ENCODE measurements at regions not wholly inside any gene's neighbourhood (a gene's known extent, or its start where the extent isn't known, plus 50 kb on each side); places are given as distances from the start of the nearest gene placed in this dataset.

DNA sequence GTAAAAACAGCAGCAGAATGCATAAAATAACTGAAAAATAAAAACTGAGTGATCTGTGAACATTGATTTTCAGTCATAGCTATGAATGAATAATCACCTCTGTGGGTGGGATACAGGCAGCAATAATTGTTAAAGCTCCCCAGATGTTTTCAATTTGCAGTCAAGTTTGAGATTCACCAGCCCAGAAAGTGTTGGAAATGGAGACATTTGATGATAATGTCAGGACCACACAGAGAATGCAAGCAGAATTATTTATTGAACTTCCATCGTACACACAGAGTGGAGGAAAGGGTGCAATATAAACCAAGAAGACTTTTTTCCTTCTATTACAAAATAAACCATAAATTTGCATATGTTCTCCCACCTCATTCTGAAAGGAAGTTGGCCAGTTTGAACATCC is 601.7 kb downstream of the ANKRD7 start:
- ChIA-PET POLR2A (ENCODE audit: unreplicated experiment) (no interaction called here), CTCF (no interaction called here)
- no peak overlapping the region for H2AFZ ChIP-seq (replicated peaks; ENCODE audit: low read length, poor library complexity)
- intact Hi-C loops (cut with micrococcal nuclease), result no loop called here
- H2AK9ac ChIP-seq (replicated peaks; ENCODE audit: low read depth, low read length, poor library complexity), result no peak overlapping the region
- no peak overlapping the region for H2AK5ac ChIP-seq (ENCODE audit: low read depth, low read length)
- H3K4me3 ChIP-seq (ENCODE audit: insufficient read depth, low read depth, low read length), result no peak overlapping the region
- no peak overlapping the region for H3K23ac ChIP-seq (ENCODE audit: low read depth, low read length)
- BruUV-seq (replicated peaks), result no TSS peak
- H3K9me1 ChIP-seq (ENCODE audit: insufficient read depth, low read length), result no peaks in the 10 kb centered on the region
- no peaks in the 10 kb centered on the region for H3K36me3 ChIP-seq (ENCODE audit: control insufficient read depth, insufficient read depth, low read length)
- H3K18ac ChIP-seq (ENCODE audit: low read depth, low read length), result no peak overlapping the region
- no peak overlapping the region for H2BK120ac ChIP-seq (ENCODE audit: low read depth, low read length)
- no peaks in the 10 kb centered on the region for H3K27me3 ChIP-seq (ENCODE audit: control insufficient read depth, insufficient read depth, low read length)
- H4K8ac ChIP-seq (ENCODE audit: low read depth in 2 of 2, low read length in 2 of 2), result no peak overlapping the region
- H3K4ac ChIP-seq (ENCODE audit: low read depth, low read length), result no peak overlapping the region
- TF ChIP-seq, protein P1, sequence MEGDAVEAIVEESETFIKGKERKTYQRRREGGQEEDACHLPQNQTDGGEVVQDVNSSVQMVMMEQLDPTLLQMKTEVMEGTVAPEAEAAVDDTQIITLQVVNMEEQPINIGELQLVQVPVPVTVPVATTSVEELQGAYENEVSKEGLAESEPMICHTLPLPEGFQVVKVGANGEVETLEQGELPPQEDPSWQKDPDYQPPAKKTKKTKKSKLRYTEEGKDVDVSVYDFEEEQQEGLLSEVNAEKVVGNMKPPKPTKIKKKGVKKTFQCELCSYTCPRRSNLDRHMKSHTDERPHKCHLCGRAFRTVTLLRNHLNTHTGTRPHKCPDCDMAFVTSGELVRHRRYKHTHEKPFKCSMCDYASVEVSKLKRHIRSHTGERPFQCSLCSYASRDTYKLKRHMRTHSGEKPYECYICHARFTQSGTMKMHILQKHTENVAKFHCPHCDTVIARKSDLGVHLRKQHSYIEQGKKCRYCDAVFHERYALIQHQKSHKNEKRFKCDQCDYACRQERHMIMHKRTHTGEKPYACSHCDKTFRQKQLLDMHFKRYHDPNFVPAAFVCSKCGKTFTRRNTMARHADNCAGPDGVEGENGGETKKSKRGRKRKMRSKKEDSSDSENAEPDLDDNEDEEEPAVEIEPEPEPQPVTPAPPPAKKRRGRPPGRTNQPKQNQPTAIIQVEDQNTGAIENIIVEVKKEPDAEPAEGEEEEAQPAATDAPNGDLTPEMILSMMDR (conservative IDR thresholded peaks at IDR 0.05; ENCODE audit: low read depth, low read length), result no peak
- TF ChIP-seq RCOR1 (IDR thresholded peaks at IDR 0.05; ENCODE audit: insufficient replicate concordance, low read length) (no peak), RFX5 (IDR thresholded peaks at IDR 0.05; ENCODE audit: low read depth, low read length) (no peak), POLR2A (IDR thresholded peaks at IDR 0.05; ENCODE audit: low read depth, low read length) (no peak), CEBPB (IDR thresholded peaks at IDR 0.05; ENCODE audit: low read depth, low read length) (no peak), MXI1 (IDR thresholded peaks at IDR 0.05; ENCODE audit: borderline replicate concordance, low read depth, low read length) (no peak), NFE2L2 (IDR thresholded peaks at IDR 0.05; ENCODE audit: low read depth, low read length) (no peak), MAZ (IDR thresholded peaks at IDR 0.05; ENCODE audit: borderline replicate concordance, low read depth, low read length) (no peak), BHLHE40 (IDR thresholded peaks at IDR 0.05; ENCODE audit: low read depth, low read length) (no peak), MAFK (IDR thresholded peaks at IDR 0.05; ENCODE audit: low read depth, low read length) (no peak), CHD1 (IDR thresholded peaks at IDR 0.05; ENCODE audit: low read depth, low read length) (no peak), SMC3 (IDR thresholded peaks at IDR 0.05; ENCODE audit: low read depth, low read length) (no peak), RAD21 (IDR thresholded peaks at IDR 0.05; ENCODE audit: low read length) (no peak)
- TF ChIP-seq, protein P2, sequence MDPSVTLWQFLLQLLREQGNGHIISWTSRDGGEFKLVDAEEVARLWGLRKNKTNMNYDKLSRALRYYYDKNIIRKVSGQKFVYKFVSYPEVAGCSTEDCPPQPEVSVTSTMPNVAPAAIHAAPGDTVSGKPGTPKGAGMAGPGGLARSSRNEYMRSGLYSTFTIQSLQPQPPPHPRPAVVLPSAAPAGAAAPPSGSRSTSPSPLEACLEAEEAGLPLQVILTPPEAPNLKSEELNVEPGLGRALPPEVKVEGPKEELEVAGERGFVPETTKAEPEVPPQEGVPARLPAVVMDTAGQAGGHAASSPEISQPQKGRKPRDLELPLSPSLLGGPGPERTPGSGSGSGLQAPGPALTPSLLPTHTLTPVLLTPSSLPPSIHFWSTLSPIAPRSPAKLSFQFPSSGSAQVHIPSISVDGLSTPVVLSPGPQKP (IDR thresholded peaks at IDR 0.05; ENCODE audit: borderline replicate concordance, low read depth, low read length), result no peak
- H4K20me1 ChIP-seq (ENCODE audit: insufficient read depth, low read length), result no peaks in the 10 kb centered on the region
- H4K5ac ChIP-seq (ENCODE audit: low read depth, low read length), result no peak overlapping the region
- no peaks in the 10 kb centered on the region for H3K4me1 ChIP-seq (ENCODE audit: control insufficient read depth, insufficient read depth, low read length)
- no peaks in the 10 kb centered on the region for H3K79me1 ChIP-seq (ENCODE audit: low read depth in 1 of 2, low read length in 2 of 2)
- no peak overlapping the region for H3K27ac ChIP-seq (ENCODE audit: insufficient read depth, low read length)
- H3K9ac ChIP-seq (ENCODE audit: low read depth, low read length), result no peak overlapping the region
- DNase-seq, result no peak
- in situ Hi-C loops (cut with MboI; ENCODE audit: low sequenced_read_pairs), result no loop called here
- no peak overlapping the region for H2BK20ac ChIP-seq (ENCODE audit: low read depth, low read length)
- H2BK5ac ChIP-seq (ENCODE audit: low read depth, low read length, poor library complexity, severe bottlenecking), result no peak overlapping the region
- ATAC-seq (ENCODE audit: low read depth), result no peak
- no peak overlapping the region for H3K4me2 ChIP-seq (ENCODE audit: low read depth, low read length)
- dilution Hi-C loops (cut with HindIII; ENCODE audit: low sequenced_read_pairs, unreplicated experiment), result no loop called here
- no CpG with 5 or more reads among the region's 1 CpG for WGBS, 2 experiments (ENCODE audit: extremely low coverage in 2 of 2, insufficient read length in 1 of 2)
- H4K91ac ChIP-seq (ENCODE audit: insufficient read depth, low read depth, low read length), result no peak overlapping the region
- no peak overlapping the region for H3K14ac ChIP-seq (replicated peaks; ENCODE audit: low read depth, low read length)
- no peak overlapping the region for H3K56ac ChIP-seq (ENCODE audit: extremely low read depth, insufficient read depth, low read length)
- no peaks in the 10 kb centered on the region; the same call in 1 of the 2 replicates for H3K9me3 ChIP-seq (ENCODE audit: control insufficient read depth, insufficient read depth, low read length)
- no peak overlapping the region for H2BK15ac ChIP-seq (ENCODE audit: low read depth, low read length)

Measured in IMR-90 (cell line).